ENCODE measurements at regions not wholly inside any gene's neighbourhood (a gene's known extent, or its start where the extent isn't known, plus 50 kb on each side); places are given as distances from the start of the nearest gene placed in this dataset.

DNA sequence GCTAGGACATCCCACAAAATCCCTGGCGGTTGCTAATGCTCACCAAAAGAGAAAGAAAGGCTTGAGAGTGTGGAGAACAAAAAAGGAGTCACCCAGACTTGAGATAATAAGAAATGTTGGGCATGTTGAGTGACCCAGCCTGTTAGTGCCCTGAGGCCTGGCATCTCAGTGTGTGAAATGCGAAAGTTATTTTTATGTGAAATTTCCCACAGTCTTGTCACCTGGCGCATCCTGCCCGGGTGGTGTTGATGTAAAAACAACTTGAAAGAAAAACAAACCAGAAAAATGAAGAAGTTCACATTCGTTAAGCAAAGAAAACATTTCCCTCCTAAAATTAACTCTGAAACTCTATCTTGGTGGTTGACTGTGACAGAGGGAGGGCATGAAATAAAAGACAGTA lies 495.2 kb downstream of the MID1IP1 start:
- DNase-seq (ENCODE audit: low spot score) (no peak), ATAC-seq (ENCODE audit: insufficient number of reproducible peaks, low FRiP score, low read depth) (no peak)
- Histone ChIP-seq H3K4me3 (no peak overlapping the region), H3K27me3 (replicated peaks; ENCODE audit: insufficient read depth) (no peaks in the 10 kb centered on the region), H3K36me3 (no peaks in the 10 kb centered on the region), H3K27ac (no peak overlapping the region), H3K9me3 (no peaks in the 10 kb centered on the region), H3K4me1 (ENCODE audit: control insufficient read depth in 1 of 2, low read depth in 2 of 2) (no peaks in the 10 kb centered on the region)
- TF ChIP-seq, protein P1, sequence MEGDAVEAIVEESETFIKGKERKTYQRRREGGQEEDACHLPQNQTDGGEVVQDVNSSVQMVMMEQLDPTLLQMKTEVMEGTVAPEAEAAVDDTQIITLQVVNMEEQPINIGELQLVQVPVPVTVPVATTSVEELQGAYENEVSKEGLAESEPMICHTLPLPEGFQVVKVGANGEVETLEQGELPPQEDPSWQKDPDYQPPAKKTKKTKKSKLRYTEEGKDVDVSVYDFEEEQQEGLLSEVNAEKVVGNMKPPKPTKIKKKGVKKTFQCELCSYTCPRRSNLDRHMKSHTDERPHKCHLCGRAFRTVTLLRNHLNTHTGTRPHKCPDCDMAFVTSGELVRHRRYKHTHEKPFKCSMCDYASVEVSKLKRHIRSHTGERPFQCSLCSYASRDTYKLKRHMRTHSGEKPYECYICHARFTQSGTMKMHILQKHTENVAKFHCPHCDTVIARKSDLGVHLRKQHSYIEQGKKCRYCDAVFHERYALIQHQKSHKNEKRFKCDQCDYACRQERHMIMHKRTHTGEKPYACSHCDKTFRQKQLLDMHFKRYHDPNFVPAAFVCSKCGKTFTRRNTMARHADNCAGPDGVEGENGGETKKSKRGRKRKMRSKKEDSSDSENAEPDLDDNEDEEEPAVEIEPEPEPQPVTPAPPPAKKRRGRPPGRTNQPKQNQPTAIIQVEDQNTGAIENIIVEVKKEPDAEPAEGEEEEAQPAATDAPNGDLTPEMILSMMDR (IDR thresholded peaks at IDR 0.05), result no peak

DNA sequence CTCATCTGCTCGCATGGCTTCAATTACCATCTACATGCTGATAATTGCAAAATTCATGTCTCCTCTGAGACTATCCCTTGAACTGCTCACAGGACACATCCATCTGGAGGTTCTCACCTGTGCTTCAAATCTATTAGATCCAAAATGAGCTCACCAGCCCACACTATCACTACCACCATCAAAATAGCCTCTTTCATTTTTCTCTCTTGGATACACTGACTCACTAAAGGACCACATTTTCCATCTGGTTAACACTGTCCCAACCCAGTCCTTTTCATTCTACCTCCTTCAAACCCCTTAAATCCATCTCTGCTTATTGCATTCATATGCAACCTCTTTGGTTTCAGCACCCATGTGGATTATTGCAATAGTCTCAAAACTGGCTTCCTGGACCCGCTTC lies 497.6 kb downstream of the MID1IP1 start:
- TF ChIP-seq, protein P1 (IDR thresholded peaks at IDR 0.05), result no peak
- no peak for ATAC-seq (ENCODE audit: insufficient number of reproducible peaks, low FRiP score, low read depth)

DNA sequence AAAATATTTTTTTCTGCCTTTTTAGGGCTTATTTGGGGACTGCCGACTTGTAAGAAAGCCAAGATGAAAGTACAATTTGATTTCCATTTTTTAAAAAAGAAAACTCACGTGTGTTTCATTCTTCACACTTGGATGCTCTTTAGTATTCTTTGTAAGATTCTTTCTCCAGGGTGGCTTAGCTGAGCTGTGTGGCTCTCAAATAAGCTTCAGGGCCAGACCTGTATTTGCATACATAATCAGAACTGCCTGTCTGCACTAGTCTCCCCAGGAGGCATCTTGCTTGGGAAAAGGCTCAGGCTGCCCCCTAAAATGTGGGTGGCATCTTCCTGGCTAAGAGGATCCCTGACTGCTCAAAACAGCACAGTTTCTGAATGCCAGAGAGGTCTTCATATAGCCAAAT lies 498.4 kb downstream of the MID1IP1 start:
- TF ChIP-seq, protein P1 (IDR thresholded peaks at IDR 0.05), result no peak
- H3K4me3 ChIP-seq, result no peak overlapping the region
- no peaks in the 10 kb centered on the region for H3K27me3 ChIP-seq (replicated peaks; ENCODE audit: insufficient read depth)
- DNase-seq (ENCODE audit: low spot score) (no peak), ATAC-seq (ENCODE audit: insufficient number of reproducible peaks, low FRiP score, low read depth) (no peak)
- no peaks in the 10 kb centered on the region for H3K9me3 ChIP-seq
- H3K27ac ChIP-seq, result no peak overlapping the region
- no peaks in the 10 kb centered on the region for H3K4me1 ChIP-seq (ENCODE audit: control insufficient read depth in 1 of 2, low read depth in 2 of 2)
- no peaks in the 10 kb centered on the region for H3K36me3 ChIP-seq

More for the DNA sequence above, 497.6 kb downstream of the MID1IP1 start:
- Histone ChIP-seq H3K4me1 (ENCODE audit: control insufficient read depth in 1 of 2, low read depth in 2 of 2) (no peaks in the 10 kb centered on the region), H3K9me3 (no peaks in the 10 kb centered on the region), H3K36me3 (no peaks in the 10 kb centered on the region), H3K27ac (no peak overlapping the region), H3K4me3 (no peak overlapping the region), H3K27me3 (replicated peaks; ENCODE audit: insufficient read depth) (no peaks in the 10 kb centered on the region)
- no peak for DNase-seq (ENCODE audit: low spot score)

DNA sequence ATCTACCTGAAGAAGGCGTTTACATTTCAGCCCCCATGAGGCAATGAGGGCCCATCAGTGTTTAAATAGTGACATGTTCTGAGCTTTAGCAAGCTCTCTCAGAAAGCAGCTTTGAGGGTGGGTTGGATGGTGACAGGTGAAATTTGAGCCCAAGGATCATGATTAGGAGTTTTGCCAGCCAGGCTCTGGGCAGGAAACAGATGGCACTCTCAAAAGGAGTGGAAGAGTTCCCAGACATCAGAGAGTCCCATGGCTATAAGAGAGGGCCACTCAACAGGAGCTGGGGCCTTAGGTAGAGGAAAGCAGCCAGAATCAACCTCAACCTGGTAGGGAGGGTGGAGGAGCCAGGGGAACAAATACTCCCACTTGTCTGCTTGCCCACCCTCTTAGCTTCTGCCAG lies 499.8 kb downstream of the MID1IP1 start:
- Histone ChIP-seq H3K27ac (no peak overlapping the region), H3K9me3 (no peaks in the 10 kb centered on the region), H3K36me3 (no peaks in the 10 kb centered on the region), H3K27me3 (replicated peaks; ENCODE audit: insufficient read depth) (no peaks in the 10 kb centered on the region), H3K4me3 (no peak overlapping the region), H3K4me1 (ENCODE audit: control insufficient read depth in 1 of 2, low read depth in 2 of 2) (no peaks in the 10 kb centered on the region)
- ATAC-seq (ENCODE audit: insufficient number of reproducible peaks, low FRiP score, low read depth) (no peak), DNase-seq (ENCODE audit: low spot score) (no peak)
- TF ChIP-seq, protein P1 (IDR thresholded peaks at IDR 0.05), result no peak

DNA sequence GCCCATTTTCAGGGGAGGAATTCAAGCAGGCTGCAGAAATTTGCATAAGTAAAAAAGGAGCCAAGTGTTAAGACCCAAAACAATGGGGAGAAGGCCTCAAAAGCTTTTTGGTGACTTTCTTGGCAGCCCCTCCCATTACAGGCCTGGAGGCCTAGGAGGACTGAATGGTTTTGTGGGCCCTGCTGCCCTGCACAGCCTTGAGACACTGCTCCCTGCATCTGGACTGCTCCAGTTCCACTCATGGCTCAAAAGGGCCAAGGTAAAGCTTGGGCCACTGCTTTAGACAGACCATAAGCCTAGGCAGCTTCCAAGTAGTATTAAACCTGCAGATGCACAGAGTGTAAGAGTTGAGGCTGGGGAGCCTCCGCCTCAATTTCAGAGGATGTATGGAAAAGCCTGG lies 501.6 kb downstream of the MID1IP1 start:
- Histone ChIP-seq H3K9me3 (no peaks in the 10 kb centered on the region), H3K27ac (no peak overlapping the region), H3K4me3 (no peak overlapping the region), H3K27me3 (replicated peaks; ENCODE audit: insufficient read depth) (no peaks in the 10 kb centered on the region), H3K36me3 (no peaks in the 10 kb centered on the region), H3K4me1 (ENCODE audit: control insufficient read depth in 1 of 2, low read depth in 2 of 2) (no peaks in the 10 kb centered on the region)
- no peak for DNase-seq (ENCODE audit: low spot score)
- ATAC-seq (ENCODE audit: insufficient number of reproducible peaks, low FRiP score, low read depth), result no peak
- TF ChIP-seq, protein P1 (IDR thresholded peaks at IDR 0.05), result no peak
